Fibroblast of upper back skin (primary cell): ENCODE measurements at regions not wholly inside any gene's neighbourhood (a gene's known extent, or its start where the extent isn't known, plus 50 kb on each side); places are given as distances from the start of the nearest gene placed in this dataset.

ENCODE experiments used
- DNase-seq: peaks from one replicate; pipeline ENCODE4 v3.0.0-alpha.2; 2013

DNA sequence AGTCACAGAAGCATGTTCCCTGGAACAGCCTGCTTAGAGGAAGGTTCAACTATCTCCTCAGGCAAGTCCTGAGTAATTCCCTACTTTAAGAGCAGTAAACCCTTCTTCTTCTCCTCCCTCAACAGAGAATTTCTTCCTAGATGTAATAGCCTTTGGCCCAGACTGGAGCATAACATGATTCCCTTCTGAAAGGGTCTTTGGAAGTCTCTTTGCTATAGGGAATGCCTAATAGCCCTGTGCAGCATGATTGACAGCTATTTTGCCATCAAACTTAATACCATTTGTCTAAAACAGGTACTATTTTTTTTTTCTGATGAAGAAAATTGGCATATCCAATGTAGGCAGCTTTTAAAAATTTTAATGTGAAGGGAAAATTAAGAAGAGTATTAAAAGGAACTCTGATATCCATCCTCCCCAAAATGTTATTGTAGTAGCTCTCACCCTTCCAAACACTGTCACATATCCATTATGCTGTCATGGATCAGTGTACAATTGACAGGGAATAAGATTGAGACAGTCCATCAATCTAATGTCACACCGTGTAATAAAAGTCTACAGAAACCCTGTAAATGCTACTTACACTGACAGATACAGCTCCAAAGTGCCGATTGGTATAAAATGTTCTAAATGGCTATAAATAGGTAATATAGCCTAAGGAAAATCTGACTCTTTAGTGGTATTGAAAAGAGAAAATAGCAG is 884.6 kb downstream of the TTLL7 start:
- DNase-seq, result no peak

DNA sequence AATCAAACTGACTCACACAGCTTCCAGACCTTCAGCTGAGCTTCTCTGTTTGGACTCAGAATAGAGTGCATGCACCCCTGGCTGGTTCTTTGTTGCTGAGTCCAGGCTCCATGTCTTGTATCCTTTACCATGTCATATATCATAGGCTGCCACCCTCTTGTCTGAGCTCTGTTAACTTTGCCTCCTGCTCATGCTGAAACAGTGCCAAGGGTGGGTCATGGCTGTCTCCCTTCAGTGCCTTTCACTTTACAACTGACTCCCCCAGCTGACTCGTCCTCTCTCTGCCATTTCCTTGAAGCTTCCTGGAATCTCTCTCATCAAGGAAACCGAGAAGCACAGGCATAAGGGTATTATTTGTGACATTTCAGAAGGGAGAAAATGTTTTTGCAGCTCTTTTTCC is 885.3 kb downstream of the TTLL7 start:
- peak; percentile 28 for DNase-seq

GRCh38 chr1:83112248-83112885 is 886.6 kb downstream of the TTLL7 start:
- DNase-seq, result no peak

DNA sequence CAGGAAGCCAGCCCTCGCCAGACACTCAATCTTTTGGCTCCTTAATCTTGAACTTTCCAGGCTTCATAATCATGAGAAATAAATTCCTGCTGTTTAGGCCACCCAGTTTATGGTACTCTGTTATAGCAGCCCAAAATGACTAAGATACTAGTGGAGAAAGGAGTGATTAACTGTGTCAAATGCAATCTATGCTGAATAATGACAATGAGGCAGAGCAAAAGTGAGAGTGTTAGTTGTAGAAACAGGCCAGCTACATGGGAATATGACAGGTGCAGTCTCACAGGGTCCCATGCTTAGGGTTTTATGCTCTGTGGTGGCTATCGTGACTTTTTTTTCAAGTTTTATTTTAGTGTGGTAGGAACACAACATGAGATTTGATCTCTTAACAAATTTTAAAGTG is 888.8 kb downstream of the TTLL7 start:
- DNase-seq, result no peak

GRCh38 chr1:83109692-83110091 is 889.2 kb downstream of the TTLL7 start:
- no peak for DNase-seq

DNA sequence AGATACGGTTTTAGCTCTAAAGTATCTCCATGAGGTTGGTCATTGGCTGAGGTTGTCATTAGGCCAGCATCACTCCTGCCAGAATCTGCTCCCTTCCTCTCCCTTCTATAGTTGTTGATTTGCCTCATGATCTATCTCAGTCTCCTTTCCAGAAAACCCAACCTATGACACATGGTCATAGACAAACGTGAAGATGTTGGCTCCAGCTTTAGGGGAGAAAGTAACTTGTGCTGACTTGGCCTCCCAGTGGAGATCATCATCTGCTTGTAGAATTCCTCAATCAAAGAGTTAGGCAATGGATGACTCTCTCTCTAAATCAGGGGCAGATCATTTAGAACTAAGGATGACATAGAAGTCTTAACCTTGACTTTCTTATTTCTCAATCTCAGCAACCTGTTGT is 894.4 kb downstream of the TTLL7 start:
- DNase-seq, result peak; percentile 4

- DNase-seq, result peak; percentile 50
Measured at GRCh38 chr1:83103341-83103740, 895.6 kb downstream of the TTLL7 start.

- peak; percentile 90 for DNase-seq
Measured at GRCh38 chr1:83102630-83103071, 896.3 kb downstream of the TTLL7 start.

DNA sequence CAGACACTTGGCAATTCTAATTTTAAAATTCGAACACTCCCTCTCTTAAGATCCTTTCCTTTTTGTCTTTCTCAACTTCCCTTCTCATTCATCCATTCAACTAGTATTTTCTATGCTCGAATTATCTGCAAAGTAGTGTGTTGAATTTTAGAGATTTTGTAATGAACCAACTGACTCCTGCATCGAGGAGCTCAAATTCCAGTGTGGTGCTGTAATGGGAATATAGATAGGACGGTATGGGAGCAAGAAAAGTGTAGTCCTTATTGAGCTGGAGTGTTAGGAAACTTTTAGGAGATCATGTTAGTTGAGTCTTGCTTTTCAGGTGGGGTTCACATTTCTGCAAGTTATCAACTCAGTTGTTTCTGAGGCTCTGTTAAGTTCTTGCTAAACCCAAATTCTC is 897.5 kb downstream of the TTLL7 start:
- peak; percentile 12 for DNase-seq

GRCh38 chr1:83100133-83100532 is 898.8 kb downstream of the TTLL7 start:
- no peak for DNase-seq

- no peak for DNase-seq
Measured at GRCh38 chr1:83098791-83099190, 900.1 kb downstream of the TTLL7 start.

- peak; percentile 74 for DNase-seq
Measured at GRCh38 chr1:83098131-83098530, 900.8 kb downstream of the TTLL7 start.

DNA sequence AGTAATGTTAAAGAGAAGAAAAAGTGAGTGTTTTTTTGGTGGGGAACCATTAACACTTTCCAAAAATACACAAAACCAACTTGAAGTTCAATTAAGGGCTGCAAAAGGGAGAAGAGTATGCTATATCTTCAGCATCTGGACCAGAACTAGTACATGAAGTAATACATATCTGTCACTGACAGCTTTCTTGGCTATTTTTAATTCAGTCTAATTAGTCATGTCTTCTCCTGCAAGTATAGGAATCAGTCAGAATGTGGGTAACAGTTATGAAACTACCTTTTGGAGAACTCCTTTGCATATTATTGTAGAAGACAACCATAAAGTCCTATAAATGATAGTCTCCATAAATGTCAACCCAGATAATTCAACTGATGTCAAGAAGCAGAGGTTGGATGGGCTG is 901.2 kb downstream of the TTLL7 start:
- peak; percentile 36 for DNase-seq

GRCh38 chr1:83095570-83095969 is 903.4 kb downstream of the TTLL7 start:
- DNase-seq, result no peak

GRCh38 chr1:83090195-83090594 is 908.7 kb downstream of the TTLL7 start:
- DNase-seq, result peak; percentile 30

DNA sequence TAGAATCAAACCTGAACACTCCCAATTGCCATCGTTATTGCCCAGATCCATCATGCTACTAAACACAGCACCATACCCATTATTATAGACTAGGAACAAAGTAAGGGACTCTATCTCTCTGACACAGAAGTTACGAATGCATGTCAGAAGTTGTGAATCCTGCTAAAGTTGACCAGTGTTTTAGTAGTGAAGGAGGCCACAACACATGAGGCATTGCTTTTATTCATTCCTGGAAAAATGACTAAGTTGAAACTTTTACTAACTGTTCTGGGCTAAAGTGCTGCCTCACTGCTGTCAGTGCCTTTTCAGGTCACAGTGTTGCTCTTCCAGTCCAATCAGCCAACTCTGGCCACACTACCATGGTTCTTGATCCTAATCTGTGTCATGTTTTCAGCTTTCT is 911.1 kb downstream of the TTLL7 start:
- DNase-seq, result no peak

DNA sequence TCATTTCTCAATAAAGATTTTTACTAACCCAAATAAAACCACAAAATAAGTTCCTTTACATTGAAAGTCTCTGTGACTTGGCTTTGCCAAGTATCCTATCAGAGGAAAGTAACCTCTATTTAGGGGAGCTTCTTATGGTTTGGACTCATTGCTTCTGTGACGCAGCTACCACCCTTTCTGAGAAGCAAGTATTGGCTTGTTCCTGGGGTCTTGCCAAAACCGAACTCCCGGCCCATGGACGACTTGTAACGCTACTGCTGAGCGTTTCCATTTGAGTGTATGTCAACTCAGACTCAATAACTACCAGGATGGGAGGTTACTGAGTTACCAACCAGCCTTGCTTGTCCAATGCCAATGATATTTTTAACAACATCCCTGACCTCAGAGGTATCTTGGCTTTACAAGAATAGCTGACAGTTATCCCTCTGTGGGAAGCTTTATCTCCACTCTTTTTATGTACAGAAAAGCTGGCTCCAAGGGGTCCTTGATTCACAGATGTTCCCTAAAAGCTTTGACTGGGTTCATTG is 911.9 kb downstream of the TTLL7 start:
- no peak for DNase-seq

GRCh38 chr1:83086346-83086745 is 912.6 kb downstream of the TTLL7 start:
- no peak for DNase-seq

DNA sequence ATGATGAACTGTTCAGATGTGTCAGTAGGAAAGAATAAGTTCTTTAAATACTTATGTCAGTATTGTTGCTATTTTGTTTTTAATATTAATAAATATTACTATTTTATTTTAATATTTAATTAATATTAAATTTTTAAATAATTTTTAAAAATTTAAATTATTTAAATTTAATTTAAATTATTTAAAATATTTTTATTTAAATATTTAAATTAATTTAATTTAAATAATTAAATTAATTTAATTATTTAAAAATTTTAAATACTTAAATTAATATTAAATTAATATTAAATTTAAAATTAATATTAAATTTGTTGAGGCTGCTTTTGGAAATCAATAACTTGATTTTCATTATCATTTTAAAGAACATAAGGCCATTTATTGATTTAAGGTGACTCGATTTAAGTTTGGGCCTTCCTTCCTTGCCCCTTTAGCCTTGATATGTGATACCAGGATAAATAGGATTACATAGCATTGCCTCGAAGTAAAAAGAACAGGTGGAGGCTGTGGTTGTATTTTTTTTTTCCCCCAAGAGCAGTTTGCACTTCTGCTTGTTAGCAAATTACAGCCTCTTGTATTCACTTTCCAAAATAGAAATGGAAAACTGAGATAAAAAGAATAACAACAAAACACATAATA is 915.2 kb downstream of the TTLL7 start:
- DNase-seq, result no peak

DNA sequence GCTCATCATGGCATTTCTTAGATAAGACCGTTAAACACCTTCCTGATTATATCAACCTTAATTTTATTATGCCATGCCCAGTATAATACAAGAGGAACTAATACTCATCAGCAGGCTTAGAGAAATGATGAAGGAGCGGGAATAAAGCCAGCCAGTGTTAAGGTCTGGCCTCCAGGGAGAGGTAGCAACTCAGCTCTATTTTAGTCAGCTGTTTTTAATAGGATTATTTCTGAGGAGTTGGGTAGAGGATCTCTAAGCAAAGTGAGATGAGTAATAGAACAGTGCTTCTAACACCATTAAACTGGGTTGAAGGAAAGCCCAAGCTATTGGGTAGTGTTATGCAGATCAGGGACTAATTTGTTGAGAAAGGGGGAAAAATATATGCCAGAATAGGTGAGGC is 921.5 kb downstream of the TTLL7 start:
- peak; percentile 11 for DNase-seq

DNA sequence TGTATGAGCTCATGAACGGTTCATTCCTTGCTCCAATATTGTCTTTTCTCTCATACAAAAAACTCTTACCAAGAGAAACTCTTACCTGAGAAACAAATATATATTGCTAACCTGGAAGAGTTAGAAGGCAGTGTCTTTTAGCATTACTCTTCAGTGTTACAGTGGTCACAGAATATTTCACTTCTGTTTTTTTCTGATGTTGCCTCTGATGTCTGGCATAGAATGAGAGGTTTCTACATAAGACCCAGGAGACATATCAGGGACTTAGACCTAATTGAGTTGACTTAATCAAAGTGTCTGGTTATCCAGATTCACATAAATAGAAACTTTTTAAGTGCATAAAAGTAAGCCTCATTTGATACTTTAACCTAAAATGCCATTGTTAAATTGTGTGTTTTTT is 923.8 kb downstream of the TTLL7 start:
- no peak for DNase-seq

DNA sequence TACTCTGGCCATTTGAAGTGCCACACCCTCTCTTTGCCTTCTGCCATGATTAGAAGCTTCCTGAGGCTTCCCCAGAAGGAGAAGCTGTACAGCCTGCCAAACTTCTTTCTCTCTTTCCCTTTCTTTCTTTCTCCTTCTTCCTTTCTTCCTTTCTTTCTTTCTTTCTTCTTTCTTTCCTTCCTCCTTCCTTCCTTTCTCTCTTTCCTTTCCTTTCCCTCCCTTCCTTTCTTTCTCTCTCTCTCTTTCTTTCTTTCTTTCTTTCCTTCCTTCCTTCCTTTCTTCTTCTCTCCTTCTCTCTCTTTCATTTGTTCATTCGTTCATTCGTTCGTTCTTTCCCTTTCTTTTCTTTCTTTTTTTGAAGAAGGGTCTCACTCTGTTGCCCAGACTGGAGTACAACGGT is 931.0 kb downstream of the TTLL7 start:
- DNase-seq, result no peak

- no peak for DNase-seq
Measured at GRCh38 chr1:83065952-83066727, 932.8 kb downstream of the TTLL7 start.
